ENCODE measurements at regions not wholly inside any gene's neighbourhood (a gene's known extent, or its start where the extent isn't known, plus 50 kb on each side); places are given as distances from the start of the nearest gene placed in this dataset.

GRCh38 chr3:162992741-162993140 lies 1496.1 kb downstream of the OTOL1 start (continued):
- TF ChIP-seq MEF2A (IDR thresholded peaks at IDR 0.05; ENCODE audit: control insufficient read depth, low read depth, low read length) (no peak), NR0B1 (IDR thresholded peaks at IDR 0.05; ENCODE audit: partially characterized antibody) (no peak), KDM2B (CRISPR knock-in tag; IDR thresholded peaks at IDR 0.05) (no peak), RB1 (IDR thresholded peaks at IDR 0.05; ENCODE audit: low read depth) (no peak), MAX (CRISPR knock-in tag; IDR thresholded peaks at IDR 0.05) (no peak), ZNF263 (CRISPR knock-in tag; IDR thresholded peaks at IDR 0.05; ENCODE audit: borderline replicate concordance) (no peak), FOXA1 (IDR thresholded peaks at IDR 0.05; ENCODE audit: borderline replicate concordance) (no peak), ZKSCAN8 (CRISPR knock-in tag; IDR thresholded peaks at IDR 0.05) (no peak)

GRCh38 chr3:162994165-162994564 lies 1497.6 kb downstream of the OTOL1 start:
- Histone ChIP-seq H3K27me3 (ENCODE audit: control insufficient read depth in 2 of 2, insufficient read depth in 2 of 2, low read length in 2 of 2) (no peaks in the 10 kb centered on the region), H3K27ac (ENCODE audit: extremely low read depth, low read depth, low read length) (no peak overlapping the region), H3K4me2 (ENCODE audit: insufficient read depth, low read length) (no peak overlapping the region), H3K4me3 (no peak overlapping the region), H3K9me3 (replicated peaks; ENCODE audit: control insufficient read depth, insufficient read depth, low read depth, low read length) (no peaks in the 10 kb centered on the region; the same call in 1 of the 2 replicates), H3K36me3 (ENCODE audit: control insufficient read depth, insufficient read depth, low read length) (no peaks in the 10 kb centered on the region), H4K20me1 (replicated peaks; ENCODE audit: control insufficient read depth, insufficient read depth, low read length) (no peaks in the 10 kb centered on the region), H3K9me1 (ENCODE audit: control insufficient read depth, insufficient read depth, low read length) (no peaks in the 10 kb centered on the region), H3K9ac (ENCODE audit: insufficient read depth in 1 of 2, low read depth in 2 of 2, low read length in 2 of 2) (no peak overlapping the region), H3K4me1 (replicated peaks in 1 of 2; ENCODE audit: control insufficient read depth in 2 of 2, insufficient read depth in 2 of 2, low read length in 2 of 2) (no peaks in the 10 kb centered on the region), H2AFZ (ENCODE audit: low read depth, low read length) (no peak overlapping the region), H3K79me2 (ENCODE audit: control insufficient read depth, insufficient read depth, low read length) (no peaks in the 10 kb centered on the region)
- WGBS (ENCODE audit: insufficient coverage, low coverage, missing lambda C conversion rate): 0% methylated on average over 1 of the region's 1 CpG
- ATAC-seq (no peak), DNase-seq (ENCODE audit: extremely low read depth in 1 of 4, low spot score in 3 of 4) (no peak), FAIRE-seq (no peak)
- POLR2A ChIA-PET: no interaction called here
- intact Hi-C loops (cut with micrococcal nuclease) (no loop called here), in situ Hi-C loops (cut with MboI) (no loop called here)
- CTCF ChIA-PET (ENCODE audit: low intra/inter-chr PET ratio): no interaction called here
- BruUV-seq (replicated peaks): no TSS peak
- TF ChIP-seq TCFL5 (CRISPR knock-in tag; conservative IDR thresholded peaks at IDR 0.05) (no peak), ELK3 (CRISPR knock-in tag; IDR thresholded peaks at IDR 0.05) (no peak), PHB (CRISPR knock-in tag; IDR thresholded peaks at IDR 0.05) (no peak), PCBP1 (IDR thresholded peaks at IDR 0.05; ENCODE audit: low read depth, low read length, poor library complexity, severe bottlenecking) (no peak), ZNF324 (CRISPR knock-in tag; IDR thresholded peaks at IDR 0.05) (peak; percentile 89), ZNF764 (CRISPR knock-in tag; IDR thresholded peaks at IDR 0.05; ENCODE audit: low read depth) (no peak), NFRKB (IDR thresholded peaks at IDR 0.05; ENCODE audit: low read depth) (no peak)
